HS-5 (cell line): ENCODE measurements at regions not wholly inside any gene's neighbourhood (a gene's known extent, or its start where the extent isn't known, plus 50 kb on each side); places are given as distances from the start of the nearest gene placed in this dataset.

Experiments used
- DNase-seq: peaks from one replicate; pipeline ENCODE4 v3.0.0-alpha.2; 2012; ENCODE audit warnings: low read depth

GRCh38 chr1:191585095-191585494 lies 573.2 kb upstream of the RGS18 start:
- DNase-seq = no peak

DNA sequence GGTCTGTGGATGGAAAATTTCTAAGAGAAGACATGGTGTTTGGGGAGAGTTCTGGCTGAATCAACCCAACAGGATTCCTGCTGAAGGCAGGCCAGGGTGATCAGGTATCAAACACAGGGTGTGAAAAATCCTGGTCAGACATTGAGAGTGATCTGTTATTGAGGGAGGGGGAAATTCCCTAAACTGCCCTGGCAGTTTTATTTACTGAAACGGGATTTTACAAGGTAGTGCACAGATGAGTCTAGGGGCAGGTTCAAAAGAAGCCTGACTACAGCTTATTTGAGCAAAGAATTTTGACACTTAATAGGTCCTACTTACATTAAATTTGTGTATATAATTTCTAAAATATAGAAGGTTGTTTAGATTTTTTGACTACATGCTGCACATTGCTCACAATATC lies 569.4 kb upstream of the RGS18 start:
- DNase-seq = no peak

- no peak for DNase-seq
These were observed 568.7 kb upstream of the RGS18 start for GRCh38 chr1:191589536-191589935.

GRCh38 chr1:191590578-191590977 lies 567.7 kb upstream of the RGS18 start:
- DNase-seq = no peak

DNA sequence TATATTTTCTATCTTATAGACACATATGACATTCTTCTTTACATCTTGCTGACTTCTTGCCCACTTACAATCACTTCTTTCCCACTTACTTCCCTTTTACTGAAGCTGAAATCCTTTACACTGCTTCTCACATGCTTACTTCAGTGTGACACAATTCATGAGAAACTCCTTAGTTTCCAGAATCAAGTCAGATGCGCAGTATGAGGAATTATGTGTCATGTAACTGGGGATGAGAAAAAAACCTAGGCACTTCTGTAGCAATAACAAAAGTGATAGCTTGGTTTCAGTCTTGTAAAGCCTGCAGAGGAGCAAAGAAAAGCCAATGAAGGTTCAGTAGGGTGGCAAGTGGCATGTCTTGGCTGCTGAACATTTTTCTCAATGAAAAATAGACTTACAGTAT lies 566.2 kb upstream of the RGS18 start:
- no peak for DNase-seq

GRCh38 chr1:191592907-191593306 lies 565.4 kb upstream of the RGS18 start:
- DNase-seq = no peak

- no peak for DNase-seq
These were observed 563.1 kb upstream of the RGS18 start for GRCh38 chr1:191595170-191595569.

GRCh38 chr1:191608367-191608766 lies 549.9 kb upstream of the RGS18 start:
- no peak for DNase-seq

DNA sequence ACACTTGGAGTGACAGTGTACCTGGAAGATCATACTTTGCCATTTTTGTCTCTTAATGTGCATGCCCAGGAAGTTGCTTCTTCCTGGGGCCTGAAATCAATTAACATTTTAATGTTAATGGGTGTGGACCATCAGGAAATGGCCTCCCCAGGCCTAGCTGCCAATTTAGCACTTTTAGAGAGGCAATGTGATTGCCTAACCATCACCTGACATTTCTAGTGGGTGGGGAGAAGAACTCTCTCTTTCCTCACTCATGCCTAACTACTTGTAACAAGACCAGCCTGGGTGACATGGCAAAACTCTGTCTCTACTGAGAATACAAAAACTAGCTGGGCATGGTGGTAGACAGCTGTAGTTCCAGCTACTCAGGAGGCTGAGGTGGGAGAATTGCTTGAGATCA lies 549.0 kb upstream of the RGS18 start:
- DNase-seq = no peak

DNA sequence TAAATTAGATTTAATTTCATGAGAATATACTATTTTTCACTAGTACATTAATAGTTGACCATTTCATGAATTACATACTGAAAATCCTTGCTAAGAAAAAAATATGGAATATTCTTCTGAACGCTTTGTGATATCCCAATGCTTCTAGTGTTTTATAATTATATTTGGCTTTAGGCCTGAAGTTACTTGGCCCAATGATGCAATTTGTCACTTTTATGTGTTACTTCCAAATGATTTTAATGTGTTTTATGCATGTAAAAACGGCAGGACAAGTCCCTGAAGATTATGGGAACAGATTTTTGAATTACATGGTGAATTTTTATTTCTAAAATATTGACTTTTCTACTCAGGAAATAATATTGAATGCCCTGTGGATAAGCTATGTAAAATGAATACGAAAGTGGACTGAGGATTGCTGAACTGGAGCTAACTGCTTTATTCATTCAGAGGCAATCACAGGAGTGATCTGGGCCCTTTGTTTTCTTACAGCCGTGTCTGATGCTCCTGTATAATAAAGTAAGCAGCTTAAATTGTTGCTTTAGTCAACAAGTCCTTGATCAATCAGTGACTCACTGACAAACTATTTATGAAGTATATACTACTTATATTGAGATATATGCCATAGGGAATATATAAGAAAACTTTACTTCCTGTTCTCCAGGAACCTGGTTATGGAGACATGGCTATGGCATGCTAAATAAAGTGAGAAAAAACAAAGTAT lies 543.0 kb upstream of the RGS18 start:
- DNase-seq = no peak

GRCh38 chr1:191618181-191618580 lies 540.1 kb upstream of the RGS18 start:
- DNase-seq = no peak

DNA sequence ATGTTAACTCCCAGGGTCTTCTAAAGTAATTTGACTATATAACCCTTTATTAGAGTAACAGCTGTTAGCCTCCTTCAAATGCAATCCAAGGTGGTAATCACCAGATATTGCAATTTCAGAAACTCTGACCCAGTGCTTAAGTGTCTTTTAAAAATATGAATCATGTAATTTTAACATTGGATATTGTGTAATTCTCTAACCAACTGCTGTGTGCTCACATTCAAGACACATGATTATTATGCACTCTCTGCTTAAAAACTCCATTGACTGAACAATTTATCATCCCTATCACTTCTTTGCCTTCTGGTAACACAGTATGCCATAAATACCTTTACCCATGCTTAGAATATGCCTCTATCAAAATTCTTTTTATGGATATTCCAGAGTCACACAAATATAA lies 537.4 kb upstream of the RGS18 start:
- DNase-seq = no peak

GRCh38 chr1:191624044-191624443 lies 534.2 kb upstream of the RGS18 start:
- no peak for DNase-seq

- DNase-seq = no peak
These were observed 528.4 kb upstream of the RGS18 start for GRCh38 chr1:191629836-191630235.

DNA sequence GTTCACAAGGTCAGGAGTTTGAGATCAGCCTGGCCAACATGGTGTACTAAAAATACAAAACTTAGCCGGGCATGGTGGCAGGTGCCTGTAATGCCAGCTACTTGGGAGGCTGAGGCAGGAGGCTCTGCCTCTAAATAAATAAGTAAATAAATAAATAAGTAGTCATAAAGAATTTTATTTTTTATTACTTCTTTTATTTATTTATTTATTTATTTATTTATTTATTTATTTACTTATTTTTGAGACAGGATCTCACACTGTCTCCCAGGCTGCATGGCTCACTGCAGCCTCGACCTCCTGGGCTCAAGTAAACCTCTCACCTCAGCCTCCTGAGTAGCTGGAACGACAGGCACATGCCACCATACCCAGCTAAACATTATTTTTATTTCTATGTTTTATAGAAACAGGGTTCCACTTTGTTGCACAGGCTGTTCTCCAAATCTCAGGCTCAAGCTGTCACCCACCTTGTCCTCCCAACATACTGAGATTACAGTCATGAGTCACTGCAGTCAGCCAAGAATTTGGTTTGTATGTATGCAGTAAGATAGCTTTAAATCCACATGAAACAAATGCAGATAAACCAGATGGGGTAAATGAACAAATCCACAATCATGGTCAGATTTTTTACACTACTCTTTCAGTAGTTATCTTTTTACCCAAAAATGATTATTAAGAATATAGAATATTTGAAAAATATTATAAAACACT lies 523.3 kb upstream of the RGS18 start:
- no peak for DNase-seq

DNA sequence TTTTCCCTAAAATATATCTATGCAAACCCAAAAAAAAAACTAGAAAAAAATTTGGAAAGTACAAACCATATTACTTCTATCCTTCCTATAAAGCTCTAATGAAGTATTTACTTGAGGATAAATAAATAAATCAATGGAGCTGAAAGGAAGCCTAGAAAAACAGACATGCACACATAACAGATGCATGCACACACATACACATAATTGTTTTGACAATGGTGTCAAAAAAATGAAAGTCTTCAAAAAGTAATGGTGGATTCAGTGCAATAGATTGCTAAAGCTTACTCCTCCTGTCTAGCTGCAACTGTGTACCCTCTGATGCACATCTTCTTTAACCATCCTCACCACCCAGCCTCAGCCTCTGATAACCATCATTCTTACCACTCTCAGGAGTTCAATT lies 521.9 kb upstream of the RGS18 start:
- DNase-seq = no peak

GRCh38 chr1:191641420-191642260 lies 516.6 kb upstream of the RGS18 start:
- peak; percentile 22 for DNase-seq

DNA sequence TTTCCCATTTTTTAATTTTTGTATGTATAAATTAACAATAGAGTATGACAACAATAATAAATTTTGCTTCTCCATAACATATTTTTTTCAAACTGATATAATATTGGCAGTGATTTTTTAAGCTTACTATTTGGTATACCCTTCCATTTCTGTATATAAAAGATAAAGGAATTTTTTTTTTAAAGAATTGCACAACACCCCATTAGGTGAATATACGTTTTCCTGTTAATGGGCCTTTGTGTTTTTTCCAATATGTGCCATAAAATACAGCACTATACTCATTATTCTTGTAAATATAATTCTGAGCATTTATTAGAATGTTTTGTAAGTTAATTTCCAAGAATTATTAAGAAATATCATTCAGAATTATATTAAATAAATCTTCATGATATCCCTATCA lies 515.2 kb upstream of the RGS18 start:
- no peak for DNase-seq

DNA sequence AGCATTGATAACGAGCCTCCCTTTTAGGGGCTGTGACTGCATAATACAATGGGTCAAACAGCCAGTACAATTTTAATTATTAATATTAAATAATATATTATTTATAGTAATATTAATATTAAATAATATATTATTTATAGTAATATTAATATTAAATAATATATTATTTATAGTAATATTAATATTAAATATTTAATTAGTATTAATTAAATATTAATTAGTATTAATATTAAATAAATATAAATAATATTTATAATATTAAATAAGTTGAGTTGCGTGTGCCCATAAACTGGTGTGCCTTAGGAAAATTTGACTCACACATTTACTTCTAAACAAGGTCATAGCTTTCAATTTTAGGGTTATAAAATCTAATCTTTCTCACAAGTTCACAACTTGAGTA lies 509.3 kb upstream of the RGS18 start:
- DNase-seq = no peak

GRCh38 chr1:191662051-191662450 lies 496.2 kb upstream of the RGS18 start:
- no peak for DNase-seq

DNA sequence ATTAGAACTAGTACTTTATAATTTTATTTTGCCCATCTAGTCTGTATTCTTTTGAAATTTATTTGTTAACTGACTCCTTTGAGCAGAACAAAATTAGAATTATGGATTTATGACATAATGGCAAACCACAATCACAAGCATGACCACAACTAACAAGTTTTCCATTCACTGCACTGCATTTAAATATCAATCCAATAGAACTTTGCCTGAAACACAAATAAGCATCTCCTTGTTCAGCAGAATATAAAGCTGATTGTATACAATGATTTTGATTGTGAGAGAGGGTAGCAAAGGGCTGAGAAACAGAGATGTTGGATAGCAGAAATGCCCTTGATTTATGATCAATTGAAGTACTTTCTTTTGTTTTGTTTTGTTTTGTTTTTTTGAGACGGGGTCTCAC lies 495.5 kb upstream of the RGS18 start:
- DNase-seq = no peak

DNA sequence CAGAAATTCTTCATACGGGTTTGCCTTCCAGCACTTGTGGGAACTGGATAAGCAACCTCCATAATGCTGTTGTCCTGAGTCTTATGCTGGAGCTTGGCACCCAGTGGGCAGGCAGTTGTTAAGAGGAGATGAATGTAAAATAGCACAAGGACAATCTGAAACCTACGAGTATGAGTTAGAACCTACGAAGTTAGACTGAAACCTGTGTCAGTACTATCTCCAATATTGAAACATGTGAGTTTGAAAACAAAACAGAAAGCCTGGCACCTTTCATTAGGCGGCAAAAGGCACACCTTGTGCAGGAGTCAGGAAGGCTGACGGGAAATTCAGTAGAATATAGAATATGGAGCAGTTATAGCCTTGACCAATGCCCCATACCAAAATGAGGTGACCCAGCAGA lies 489.7 kb upstream of the RGS18 start:
- DNase-seq = no peak

GRCh38 chr1:191669629-191670028 lies 488.6 kb upstream of the RGS18 start:
- DNase-seq = peak; percentile 8
